GM23248 (cell line): ENCODE measurements at regions not wholly inside any gene's neighbourhood (a gene's known extent, or its start where the extent isn't known, plus 50 kb on each side); places are given as distances from the start of the nearest gene placed in this dataset.

Experiments
- EZH2 ChIP-seq: fragments of 200-600 bp; sonication (generic); IDR thresholded peaks from 2 replicates; pipeline ENCODE4 v1.6.1; 2018; ENCODE audit warnings: antibody characterized with exemption, mild to moderate bottlenecking; ENCODE audit not compliant: insufficient read depth, poor library complexity, severe bottlenecking
- EZH2phosphoT487 ChIP-seq: fragments of 200-600 bp; sonication (generic); IDR thresholded peaks from 2 replicates; pipeline ENCODE4 v1.6.1; 2018; ENCODE audit warnings: antibody characterized with exemption, moderate library complexity, mild to moderate bottlenecking, low read depth; ENCODE audit not compliant: insufficient read depth

- TF ChIP-seq EZH2phosphoT487 (no peak), EZH2 (no peak)
Measured at GRCh38 chr2:147600223-147600622, 244.6 kb upstream of the ACVR2A start.
